ENCODE measurements at regions not wholly inside any gene's neighbourhood (a gene's known extent, or its start where the extent isn't known, plus 50 kb on each side); places are given as distances from the start of the nearest gene placed in this dataset.

DNA sequence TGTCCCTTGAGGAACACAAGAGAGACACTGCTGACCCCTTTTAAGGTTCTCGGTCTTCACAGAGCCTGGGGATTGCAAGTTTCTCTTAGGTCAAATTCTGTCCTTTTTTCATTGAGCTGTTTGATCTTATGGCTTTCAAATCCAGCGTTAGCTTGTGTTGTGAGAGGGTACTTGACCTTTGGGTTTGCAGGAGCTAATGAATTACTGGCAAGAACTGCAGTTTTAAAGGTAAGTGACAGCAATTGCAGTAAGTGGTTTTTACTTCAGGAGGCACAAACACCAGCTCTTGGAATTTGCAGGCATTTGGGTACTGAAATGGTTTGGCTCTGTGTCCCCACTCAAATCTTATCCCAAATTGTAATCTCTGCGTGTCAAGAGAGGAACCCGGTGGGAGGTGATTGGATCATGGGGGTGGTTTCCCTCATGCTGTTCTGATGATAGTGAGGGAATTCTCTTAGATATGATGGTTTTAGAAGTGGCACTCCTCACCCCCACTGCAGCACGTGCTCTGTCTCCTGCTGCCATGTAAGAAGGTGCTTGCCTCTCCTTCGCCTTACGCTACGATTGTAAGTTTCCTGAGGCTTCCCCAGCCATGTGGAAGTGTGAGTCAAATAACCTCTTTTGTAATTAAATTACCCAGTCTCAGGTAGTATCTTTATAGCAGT lies 134.5 kb upstream of the LYPLAL1 start:
- TF ChIP-seq, protein P1, sequence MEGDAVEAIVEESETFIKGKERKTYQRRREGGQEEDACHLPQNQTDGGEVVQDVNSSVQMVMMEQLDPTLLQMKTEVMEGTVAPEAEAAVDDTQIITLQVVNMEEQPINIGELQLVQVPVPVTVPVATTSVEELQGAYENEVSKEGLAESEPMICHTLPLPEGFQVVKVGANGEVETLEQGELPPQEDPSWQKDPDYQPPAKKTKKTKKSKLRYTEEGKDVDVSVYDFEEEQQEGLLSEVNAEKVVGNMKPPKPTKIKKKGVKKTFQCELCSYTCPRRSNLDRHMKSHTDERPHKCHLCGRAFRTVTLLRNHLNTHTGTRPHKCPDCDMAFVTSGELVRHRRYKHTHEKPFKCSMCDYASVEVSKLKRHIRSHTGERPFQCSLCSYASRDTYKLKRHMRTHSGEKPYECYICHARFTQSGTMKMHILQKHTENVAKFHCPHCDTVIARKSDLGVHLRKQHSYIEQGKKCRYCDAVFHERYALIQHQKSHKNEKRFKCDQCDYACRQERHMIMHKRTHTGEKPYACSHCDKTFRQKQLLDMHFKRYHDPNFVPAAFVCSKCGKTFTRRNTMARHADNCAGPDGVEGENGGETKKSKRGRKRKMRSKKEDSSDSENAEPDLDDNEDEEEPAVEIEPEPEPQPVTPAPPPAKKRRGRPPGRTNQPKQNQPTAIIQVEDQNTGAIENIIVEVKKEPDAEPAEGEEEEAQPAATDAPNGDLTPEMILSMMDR (IDR thresholded peaks at IDR 0.05; ENCODE audit: low read depth, low read length, missing control alignments): no peak
- no peak for DNase-seq (ENCODE audit: low read depth)
- no peak overlapping the region for H3K4me3 ChIP-seq (ENCODE audit: low read depth, low read length)

DNA sequence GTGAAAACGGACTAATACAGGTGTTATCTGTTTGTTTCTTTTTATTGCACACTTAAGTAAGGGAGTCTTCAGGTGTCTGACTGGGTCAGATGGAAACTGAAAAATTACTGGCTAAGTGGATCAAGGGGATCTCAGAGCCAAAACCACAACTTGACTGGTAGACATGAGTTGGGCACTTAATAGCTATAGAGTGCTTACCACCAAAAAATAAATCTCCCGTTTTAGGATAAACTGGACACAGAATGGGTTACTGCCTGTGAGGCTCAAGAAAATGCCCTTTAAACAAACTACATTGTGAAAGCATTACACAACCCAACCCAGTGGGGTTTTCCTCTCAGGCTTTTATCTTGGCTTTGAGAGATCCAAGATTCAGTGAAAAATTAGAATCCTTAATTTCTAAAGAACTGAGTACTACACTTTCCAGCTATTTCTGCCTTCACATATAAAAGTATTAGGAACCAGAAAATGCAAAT lies 134.0 kb upstream of the LYPLAL1 start:
- H3K4me3 ChIP-seq (ENCODE audit: low read depth, low read length): no peak overlapping the region
- TF ChIP-seq, protein P1 (IDR thresholded peaks at IDR 0.05; ENCODE audit: low read depth, low read length, missing control alignments): no peak
- no peak for DNase-seq (ENCODE audit: low read depth)

DNA sequence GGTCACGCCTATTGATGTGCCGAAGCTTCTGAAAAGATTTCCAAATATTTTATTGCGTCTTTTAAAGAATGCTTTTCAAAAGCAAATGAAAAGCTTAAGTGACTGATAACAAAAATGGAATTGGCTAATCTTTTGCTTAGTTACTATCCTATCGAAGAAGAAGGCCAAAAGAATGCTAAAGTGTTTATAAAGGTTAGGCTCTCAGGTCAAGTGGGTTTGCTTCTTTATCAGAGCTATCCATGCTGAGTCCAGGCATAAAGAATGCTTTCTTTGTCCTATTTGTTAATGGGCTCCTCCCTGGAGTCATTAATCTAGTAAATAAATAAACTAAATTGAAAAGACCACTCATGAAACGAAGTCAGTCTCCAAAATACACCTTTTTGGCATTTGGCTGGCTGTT lies 133.4 kb upstream of the LYPLAL1 start:
- DNase-seq (ENCODE audit: low read depth): no peak
- H3K4me3 ChIP-seq (ENCODE audit: low read depth, low read length): no peak overlapping the region
- TF ChIP-seq, protein P1 (IDR thresholded peaks at IDR 0.05; ENCODE audit: low read depth, low read length, missing control alignments): no peak

DNA sequence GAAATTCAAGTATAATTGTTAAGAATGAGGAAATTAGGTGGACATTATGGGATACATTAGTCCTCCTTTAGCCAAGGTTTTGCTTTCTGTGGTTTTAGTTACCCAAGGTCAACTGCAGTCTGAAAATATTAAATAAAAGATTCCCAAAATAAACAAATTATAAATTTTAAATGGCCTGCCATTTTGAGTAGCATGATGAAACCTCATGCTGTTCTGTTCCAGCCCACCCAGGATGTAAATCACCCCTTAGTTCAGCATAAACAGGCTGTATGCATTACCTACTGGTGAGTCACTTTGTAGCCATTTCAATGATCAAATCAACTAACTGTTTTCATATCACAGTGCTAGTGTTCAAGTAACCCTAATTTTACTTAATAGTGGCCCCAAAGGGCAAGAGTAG lies 132.5 kb upstream of the LYPLAL1 start:
- H3K4me3 ChIP-seq (ENCODE audit: low read depth, low read length): no peak overlapping the region
- TF ChIP-seq, protein P1 (IDR thresholded peaks at IDR 0.05; ENCODE audit: low read depth, low read length, missing control alignments): no peak
- no peak for DNase-seq (ENCODE audit: low read depth)

DNA sequence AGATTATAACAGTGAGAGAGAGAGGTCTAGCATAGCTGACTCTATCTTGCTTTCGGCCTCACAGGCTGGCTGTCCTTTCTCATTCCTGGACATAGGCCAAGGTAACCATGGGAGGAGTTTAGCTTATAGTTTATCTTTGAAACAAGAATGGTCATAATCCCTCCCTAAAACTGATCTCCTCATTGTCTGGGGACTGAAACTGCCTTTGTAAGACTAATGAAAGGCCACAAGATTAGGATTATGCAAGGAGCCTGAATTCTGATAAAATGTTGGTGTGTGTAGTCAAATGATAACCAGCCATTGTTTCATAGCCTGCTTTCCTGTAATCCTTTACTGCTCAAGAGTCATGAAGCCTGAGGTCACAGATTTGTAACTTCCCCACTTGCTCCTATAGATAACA lies 131.9 kb upstream of the LYPLAL1 start:
- DNase-seq (ENCODE audit: low read depth): no peak
- H3K4me3 ChIP-seq (ENCODE audit: low read depth, low read length): no peak overlapping the region
- TF ChIP-seq, protein P1 (IDR thresholded peaks at IDR 0.05; ENCODE audit: low read depth, low read length, missing control alignments): no peak

DNA sequence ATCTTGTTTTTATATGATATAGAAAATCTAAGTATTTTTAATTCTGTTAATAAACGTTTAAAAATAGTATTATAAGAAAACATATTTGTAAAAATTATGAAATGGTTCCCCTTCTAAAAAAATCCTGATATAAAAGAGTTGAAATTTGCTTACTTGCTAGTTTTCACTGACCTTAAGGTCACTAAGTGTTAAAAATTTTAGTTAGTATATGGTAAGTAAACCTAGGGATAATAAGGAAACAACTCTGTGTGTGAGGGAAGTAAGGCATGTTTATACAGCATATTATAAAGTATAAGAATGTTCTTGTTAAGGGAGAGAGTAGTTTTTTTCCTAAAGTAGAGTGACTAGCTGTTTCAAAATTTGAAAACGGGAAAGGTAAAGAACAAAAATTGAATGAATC lies 130.9 kb upstream of the LYPLAL1 start:
- no peak for DNase-seq (ENCODE audit: low read depth)
- TF ChIP-seq, protein P1 (IDR thresholded peaks at IDR 0.05; ENCODE audit: low read depth, low read length, missing control alignments): no peak
- no peak overlapping the region for H3K4me3 ChIP-seq (ENCODE audit: low read depth, low read length)

DNA sequence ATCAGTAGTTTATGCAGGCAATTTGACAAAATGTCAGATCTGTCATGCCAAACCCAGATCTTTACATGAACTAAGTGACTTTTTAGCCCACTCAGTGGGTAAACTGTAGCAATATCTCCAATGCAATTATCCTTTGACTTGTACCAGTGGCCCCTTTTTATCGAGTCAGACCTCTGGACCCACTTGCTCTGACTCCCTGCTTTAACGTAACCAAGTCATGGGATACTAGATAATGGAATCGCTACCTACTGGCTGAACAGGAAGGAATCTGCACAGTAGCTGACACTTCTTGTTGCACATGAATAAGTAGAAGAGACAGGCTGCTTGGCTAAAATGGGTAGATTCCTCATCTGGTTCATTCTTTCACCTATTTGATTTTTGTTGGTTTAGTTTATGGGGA lies 128.4 kb upstream of the LYPLAL1 start:
- DNase-seq (ENCODE audit: low read depth): no peak
- H3K4me3 ChIP-seq (ENCODE audit: low read depth, low read length): no peak overlapping the region
- TF ChIP-seq, protein P1 (IDR thresholded peaks at IDR 0.05; ENCODE audit: low read depth, low read length, missing control alignments): no peak

All from GM12864 (cell line).